HCT116 (cell line): ENCODE measurements at regions not wholly inside any gene's neighbourhood (a gene's known extent, or its start where the extent isn't known, plus 50 kb on each side); places are given as distances from the start of the nearest gene placed in this dataset.
"Not testable (repeated sequence)": the region's sequence is repeated elsewhere in the genome, so short reads cannot be mapped to it uniquely, and the experiment has no call there.

Source experiments
- ATAC-seq: fragments of 200-7000 bp; cut with Tn5 transposase; 2 replicates; pipeline ENCODE4 v1.9.1; 2020; ENCODE audit warnings: mild to moderate bottlenecking, moderate library complexity
- BruUV-seq: library from RNA; stranded (reverse); fragments of 400-500 nt; replicated peaks from 2 replicates; lab custom pipeline; 2021; lab: Mats Ljungman, UMichigan
- CTCF ChIA-PET: fragments of 300-600 bp; sonication (Branson Sonifier 250); formaldehyde crosslinking; loops from one replicate; lab custom pipeline; 2021; ENCODE audit warnings: antibody characterized with exemption; lab: Charles Lee
- POLR2A ChIA-PET: fragments of 300-600, 350-600 bp; sonication (Branson Sonifier 250); formaldehyde crosslinking; loops from one replicate; lab custom pipeline; 2021; ENCODE audit warnings: antibody characterized with exemption; lab: Charles Lee
- RAD21 ChIA-PET, 2 experiments: fragments of 300-600 bp; sonication (Branson Sonifier 250); formaldehyde crosslinking; loops; one replicate each; lab custom pipeline; 2023; ENCODE audit warnings: low total read pairs in 2 of 2; ENCODE audit not compliant: uncharacterized antibody in 2 of 2, unreplicated experiment in 2 of 2, low non-redundant PET in 1 of 2; lab: Charles Lee
- DNase-seq: peaks from one replicate; pipeline ENCODE4 v3.0.0-alpha.2; 2010; ENCODE audit warnings: low read depth, low spot score
- H2AFZ ChIP-seq: fragments of 200-600 bp; shearing (Covaris generic), sonication (generic); 2 replicates; pipeline ENCODE4 v1.6.1; 2017; ENCODE audit warnings: low read depth, mixed run types, mixed read lengths, antibody characterized with exemption, low read length; ENCODE audit not compliant: poor library complexity, severe bottlenecking
- H3K27ac ChIP-seq: 2 replicates; pipeline ENCODE4 v1.5.1; 2012; ENCODE audit warnings: low read depth, low read length
- H3K27me3 ChIP-seq: fragments of 200-600 bp; sonication (generic); 2 replicates; pipeline ENCODE4 v1.6.1; 2016; ENCODE audit warnings: mixed run types, low read length, mixed read lengths; ENCODE audit not compliant: insufficient read depth
- H3K36me3 ChIP-seq, 2 experiments: fragments of 200-500 bp in 1 of 2; fragments of 200-600 bp in 1 of 2; sonication (Bioruptor generic) in 1 of 2; sonication (generic) in 1 of 2; 2 replicates each; pipeline versions ENCODE4 v1.5.1 to v1.6.1; 2014 to 2016; ENCODE audit warnings: low read length in 2 of 2, inconsistent platforms in 1 of 2, mixed read lengths in 1 of 2, mixed run types in 1 of 2; ENCODE audit not compliant: insufficient read depth in 2 of 2, control insufficient read depth in 1 of 2
- H3K4me1 ChIP-seq, 2 experiments: fragments of 200-600 bp in 1 of 2; sonication (generic) in 1 of 2; 2 replicates each; pipeline versions ENCODE4 v1.5.1 to v1.6.1; 2012 to 2017; ENCODE audit warnings: low read length in 2 of 2, inconsistent platforms in 1 of 2, mild to moderate bottlenecking in 1 of 2, mixed read lengths in 1 of 2, mixed run types in 1 of 2, moderate library complexity in 1 of 2; ENCODE audit not compliant: insufficient read depth in 2 of 2, control insufficient read depth in 1 of 2
- H3K4me2 ChIP-seq: fragments of 200-600 bp; sonication (generic); 2 replicates; pipeline ENCODE4 v1.6.1; 2017; ENCODE audit warnings: mixed run types, low read length, mixed read lengths
- H3K4me3 ChIP-seq, 2 experiments: fragments of 200-600 bp in 1 of 2; sonication (generic) in 1 of 2; replicated peaks in 1 of 2; 2 replicates each; pipeline ENCODE4 v1.5.1; 2011 to 2016; ENCODE audit warnings: low read length in 2 of 2, control low read depth in 1 of 2, low read depth in 1 of 2, mild to moderate bottlenecking in 1 of 2, mixed read lengths in 1 of 2, mixed run types in 1 of 2
- H3K79me2 ChIP-seq: fragments of 200-600 bp; sonication (generic); 2 replicates; pipeline ENCODE4 v1.6.1; 2017; ENCODE audit warnings: mild to moderate bottlenecking, mixed run types, low read length, moderate library complexity, mixed read lengths; ENCODE audit not compliant: insufficient read depth
- H3K9ac ChIP-seq: fragments of 200-600 bp; sonication (generic); 2 replicates; pipeline ENCODE4 v1.6.1; 2016; ENCODE audit warnings: low read length, mixed read lengths
- H3K9me2 ChIP-seq: fragments of 200-600 bp; sonication (generic), shearing (Covaris generic); 2 replicates; pipeline ENCODE4 v1.6.1; 2017; ENCODE audit warnings: mixed run types, mild to moderate bottlenecking, moderate library complexity; ENCODE audit not compliant: insufficient read depth
- H3K9me3 ChIP-seq, 2 experiments: fragments of 200-500 bp in 1 of 2; fragments of 200-600 bp in 1 of 2; sonication (Bioruptor generic) in 1 of 2; sonication (generic) in 1 of 2; 2 replicates each; pipeline ENCODE4 v1.6.1; 2014 to 2017; ENCODE audit warnings: low read length in 2 of 2, mixed read lengths in 2 of 2, inconsistent platforms in 1 of 2, low read depth in 1 of 2, mild to moderate bottlenecking in 1 of 2, mixed run types in 1 of 2, moderate library complexity in 1 of 2; ENCODE audit not compliant: control insufficient read depth in 1 of 2, insufficient read depth in 1 of 2
- H4K20me1 ChIP-seq: fragments of 200-600 bp; sonication (generic), shearing (Covaris generic); 2 replicates; pipeline ENCODE4 v1.6.1; 2017; ENCODE audit warnings: mixed run types, mild to moderate bottlenecking, moderate library complexity; ENCODE audit not compliant: insufficient read depth
- CEBPB ChIP-seq: IDR thresholded peaks from 2 replicates; pipeline ENCODE4 v1.6.1; 2012; ENCODE audit warnings: low read depth
- ELF1 ChIP-seq: IDR thresholded peaks from 2 replicates; pipeline ENCODE4 v1.6.1; 2012; ENCODE audit warnings: low read depth, borderline replicate concordance
- EZH2 ChIP-seq: fragments of 200-600 bp; sonication (generic); IDR thresholded peaks from 2 replicates; pipeline ENCODE4 v1.6.1; 2017; ENCODE audit warnings: antibody characterized with exemption, mixed run types
- FOSL1 ChIP-seq: IDR thresholded peaks from 2 replicates; pipeline ENCODE4 v1.6.1; 2012; ENCODE audit warnings: low read depth
- JUND ChIP-seq: IDR thresholded peaks from 2 replicates; pipeline ENCODE4 v1.6.1; 2012
- SIN3A ChIP-seq: IDR thresholded peaks from 2 replicates; pipeline ENCODE4 v1.6.1; 2012; ENCODE audit warnings: low read depth
- SP1 ChIP-seq: IDR thresholded peaks from 2 replicates; pipeline ENCODE4 v1.6.1; 2012; ENCODE audit warnings: low read depth
- SRF ChIP-seq: IDR thresholded peaks from 2 replicates; pipeline ENCODE4 v1.6.1; 2012; ENCODE audit warnings: low read depth
- YY1 ChIP-seq: IDR thresholded peaks from 2 replicates; pipeline ENCODE4 v1.6.1; 2011; ENCODE audit warnings: low read length, low read depth, moderate library complexity, mild to moderate bottlenecking; ENCODE audit not compliant: insufficient replicate concordance; ENCODE audit errors: extremely low read depth
- ZNF274 ChIP-seq: fragments of 200-500 bp; sonication (Bioruptor generic); IDR thresholded peaks from 2 replicates; pipeline ENCODE4 v1.6.1; 2014; ENCODE audit warnings: mild to moderate bottlenecking, low read depth, low read length, inconsistent platforms
- intact Hi-C: fragments of 100-400 bp; cut with micrococcal nuclease; formaldehyde crosslinking; loops from 2 replicates; pipeline ENCODE4 v1.10.0; 2022
- TF ChIP-seq, protein P1 (sequence below): IDR thresholded peaks from 2 replicates; pipeline ENCODE4 v1.6.1; 2012
- TF ChIP-seq, protein P2 (sequence below): IDR thresholded peaks from 2 replicates; pipeline ENCODE4 v1.6.1; 2012
- TF ChIP-seq, protein P3 (sequence below), 3 experiments: fragments of 200-600 bp in 1 of 3; sonication (generic) in 1 of 3; IDR thresholded peaks in 2 of 3; conservative IDR thresholded peaks in 1 of 3; 2 replicates each; pipeline ENCODE4 v1.5.1; 2012 to 2017; ENCODE audit warnings: low read depth in 2 of 3, low read length in 2 of 3, antibody characterized with exemption in 1 of 3, borderline replicate concordance in 1 of 3, control low read depth in 1 of 3, mild to moderate bottlenecking in 1 of 3, mixed read lengths in 1 of 3, mixed run types in 1 of 3, moderate library complexity in 1 of 3; ENCODE audit not compliant: insufficient read depth in 1 of 3
- TF ChIP-seq, protein P4 (sequence below): IDR thresholded peaks from 2 replicates; pipeline ENCODE4 v1.6.1; 2012; ENCODE audit warnings: low read depth

DNA sequence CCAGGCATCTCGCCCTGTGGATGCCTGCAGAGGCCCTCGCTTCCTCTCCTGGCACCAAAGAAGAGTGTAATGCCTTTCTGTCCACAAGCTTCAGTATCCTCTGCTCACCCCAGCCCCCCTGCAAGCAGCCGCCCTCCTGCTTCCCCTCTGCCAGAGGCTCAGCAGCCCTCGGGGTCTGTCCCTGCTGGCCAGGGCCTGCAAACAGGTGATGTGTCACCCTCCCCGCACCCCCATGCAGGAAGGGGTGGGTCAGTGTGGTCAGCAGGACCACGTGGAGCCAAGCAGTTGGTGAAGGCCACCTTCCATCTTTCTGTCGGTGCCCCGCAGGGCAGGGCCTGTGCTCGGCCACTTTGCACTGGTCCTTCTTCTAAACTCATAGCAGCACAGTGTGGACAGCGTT lies 129.9 kb upstream of the CIBAR2 start (continued):
- TF ChIP-seq ZNF274 (no peak), SP1 (no peak), YY1 (no peak), ELF1 (no peak), SIN3A (no peak)
- TF ChIP-seq, protein P1, sequence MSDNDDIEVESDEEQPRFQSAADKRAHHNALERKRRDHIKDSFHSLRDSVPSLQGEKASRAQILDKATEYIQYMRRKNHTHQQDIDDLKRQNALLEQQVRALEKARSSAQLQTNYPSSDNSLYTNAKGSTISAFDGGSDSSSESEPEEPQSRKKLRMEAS, result no peak
- TF ChIP-seq, all 23 proteins: peak for 0

DNA sequence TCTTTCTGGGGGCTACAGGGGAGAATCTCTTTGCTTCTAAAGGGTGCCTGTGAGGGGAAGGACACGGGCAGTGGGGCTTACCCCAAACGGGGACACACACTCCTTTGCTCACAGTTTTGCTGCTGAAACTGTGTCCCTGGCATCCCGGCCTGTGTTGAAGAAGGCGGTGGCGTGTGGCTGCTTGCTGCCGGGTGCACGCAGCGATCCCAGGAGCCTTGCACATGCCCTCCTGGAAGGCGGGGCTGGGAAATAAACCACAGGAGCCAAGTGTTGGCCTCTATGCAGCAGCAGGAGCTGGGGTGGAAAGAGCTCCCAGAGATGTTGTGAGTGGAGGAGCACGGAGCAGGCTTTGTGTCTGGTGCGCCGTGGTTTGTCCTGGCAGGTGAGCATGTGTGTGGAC lies 131.0 kb upstream of the CIBAR2 start:
- H3K9me3 ChIP-seq, result no peaks in the 10 kb centered on the region
- H3K79me2 ChIP-seq, result no peaks in the 10 kb centered on the region; the same call in 1 of the 2 replicates
- ChIA-PET RAD21 (no interaction called here), POLR2A (no interaction called here), CTCF (interaction anchor here (1.3 kb wide), 1 partner anchor 9 kb away, joined by 5 read pairs; no protein-coding TSS in a partner anchor)
- no peaks in the 10 kb centered on the region; the same call in 1 of the 2 replicates for H4K20me1 ChIP-seq
- no peak overlapping the region for H2AFZ ChIP-seq
- no peak for ATAC-seq
- H3K27ac ChIP-seq, result no peak overlapping the region
- TF ChIP-seq, protein P2, sequence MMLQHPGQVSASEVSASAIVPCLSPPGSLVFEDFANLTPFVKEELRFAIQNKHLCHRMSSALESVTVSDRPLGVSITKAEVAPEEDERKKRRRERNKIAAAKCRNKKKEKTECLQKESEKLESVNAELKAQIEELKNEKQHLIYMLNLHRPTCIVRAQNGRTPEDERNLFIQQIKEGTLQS, result no peak
- no peak for TF ChIP-seq ZNF274
- no peak for TF ChIP-seq JUND
- no peak for TF ChIP-seq ELF1
- no peak for TF ChIP-seq SRF
- TF ChIP-seq, protein P3, sequence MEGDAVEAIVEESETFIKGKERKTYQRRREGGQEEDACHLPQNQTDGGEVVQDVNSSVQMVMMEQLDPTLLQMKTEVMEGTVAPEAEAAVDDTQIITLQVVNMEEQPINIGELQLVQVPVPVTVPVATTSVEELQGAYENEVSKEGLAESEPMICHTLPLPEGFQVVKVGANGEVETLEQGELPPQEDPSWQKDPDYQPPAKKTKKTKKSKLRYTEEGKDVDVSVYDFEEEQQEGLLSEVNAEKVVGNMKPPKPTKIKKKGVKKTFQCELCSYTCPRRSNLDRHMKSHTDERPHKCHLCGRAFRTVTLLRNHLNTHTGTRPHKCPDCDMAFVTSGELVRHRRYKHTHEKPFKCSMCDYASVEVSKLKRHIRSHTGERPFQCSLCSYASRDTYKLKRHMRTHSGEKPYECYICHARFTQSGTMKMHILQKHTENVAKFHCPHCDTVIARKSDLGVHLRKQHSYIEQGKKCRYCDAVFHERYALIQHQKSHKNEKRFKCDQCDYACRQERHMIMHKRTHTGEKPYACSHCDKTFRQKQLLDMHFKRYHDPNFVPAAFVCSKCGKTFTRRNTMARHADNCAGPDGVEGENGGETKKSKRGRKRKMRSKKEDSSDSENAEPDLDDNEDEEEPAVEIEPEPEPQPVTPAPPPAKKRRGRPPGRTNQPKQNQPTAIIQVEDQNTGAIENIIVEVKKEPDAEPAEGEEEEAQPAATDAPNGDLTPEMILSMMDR (IDR thresholded peaks at IDR 0.05 in 2 of 3, conservative IDR thresholded peaks at IDR 0.05 in 1 of 3; ENCODE audit: borderline replicate concordance in 1 of 3, insufficient read depth in 1 of 3, low read depth in 2 of 3, low read length in 2 of 3), result no peak
- TF ChIP-seq, protein P4, sequence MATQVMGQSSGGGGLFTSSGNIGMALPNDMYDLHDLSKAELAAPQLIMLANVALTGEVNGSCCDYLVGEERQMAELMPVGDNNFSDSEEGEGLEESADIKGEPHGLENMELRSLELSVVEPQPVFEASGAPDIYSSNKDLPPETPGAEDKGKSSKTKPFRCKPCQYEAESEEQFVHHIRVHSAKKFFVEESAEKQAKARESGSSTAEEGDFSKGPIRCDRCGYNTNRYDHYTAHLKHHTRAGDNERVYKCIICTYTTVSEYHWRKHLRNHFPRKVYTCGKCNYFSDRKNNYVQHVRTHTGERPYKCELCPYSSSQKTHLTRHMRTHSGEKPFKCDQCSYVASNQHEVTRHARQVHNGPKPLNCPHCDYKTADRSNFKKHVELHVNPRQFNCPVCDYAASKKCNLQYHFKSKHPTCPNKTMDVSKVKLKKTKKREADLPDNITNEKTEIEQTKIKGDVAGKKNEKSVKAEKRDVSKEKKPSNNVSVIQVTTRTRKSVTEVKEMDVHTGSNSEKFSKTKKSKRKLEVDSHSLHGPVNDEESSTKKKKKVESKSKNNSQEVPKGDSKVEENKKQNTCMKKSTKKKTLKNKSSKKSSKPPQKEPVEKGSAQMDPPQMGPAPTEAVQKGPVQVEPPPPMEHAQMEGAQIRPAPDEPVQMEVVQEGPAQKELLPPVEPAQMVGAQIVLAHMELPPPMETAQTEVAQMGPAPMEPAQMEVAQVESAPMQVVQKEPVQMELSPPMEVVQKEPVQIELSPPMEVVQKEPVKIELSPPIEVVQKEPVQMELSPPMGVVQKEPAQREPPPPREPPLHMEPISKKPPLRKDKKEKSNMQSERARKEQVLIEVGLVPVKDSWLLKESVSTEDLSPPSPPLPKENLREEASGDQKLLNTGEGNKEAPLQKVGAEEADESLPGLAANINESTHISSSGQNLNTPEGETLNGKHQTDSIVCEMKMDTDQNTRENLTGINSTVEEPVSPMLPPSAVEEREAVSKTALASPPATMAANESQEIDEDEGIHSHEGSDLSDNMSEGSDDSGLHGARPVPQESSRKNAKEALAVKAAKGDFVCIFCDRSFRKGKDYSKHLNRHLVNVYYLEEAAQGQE, result no peak
- TF ChIP-seq EZH2, result no peak
- TF ChIP-seq CEBPB, result no peak
- TF ChIP-seq SIN3A, result no peak
- TF ChIP-seq FOSL1, result no peak
- TF ChIP-seq SP1, result no peak
- no peaks in the 10 kb centered on the region for H3K36me3 ChIP-seq
- peaks cover 18 to 43% of the 10 kb centered on the region in 2 experiments for H3K4me1 ChIP-seq
- no peak for DNase-seq
- H3K4me2 ChIP-seq, result no peak overlapping the region
- intact Hi-C loops, result no loop called here
- H3K9me2 ChIP-seq, result no peaks in the 10 kb centered on the region
- no peaks in the 10 kb centered on the region for H3K27me3 ChIP-seq
- H3K4me3 ChIP-seq, result no peak overlapping the region
- BruUV-seq, result no TSS peak
- H3K9ac ChIP-seq, result no peak overlapping the region

DNA sequence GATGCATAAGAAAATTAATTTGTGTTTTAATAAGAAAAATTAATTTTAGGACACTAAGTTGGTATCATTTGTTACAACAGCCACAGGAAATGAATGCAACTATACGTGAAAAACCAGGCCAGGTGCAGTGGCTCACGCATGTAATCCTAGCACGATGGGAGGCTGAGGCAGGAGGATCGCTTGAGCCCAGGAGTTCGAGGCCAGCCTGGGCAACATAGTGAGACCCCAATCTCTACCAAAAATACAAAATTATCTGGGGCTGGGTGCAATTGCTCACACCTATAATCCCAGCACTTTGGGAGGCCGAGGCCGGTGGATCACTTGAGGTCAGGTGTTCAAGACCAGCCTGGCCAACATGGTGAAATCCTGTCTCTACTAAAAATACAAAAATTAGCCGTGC lies 132.2 kb upstream of the CIBAR2 start:
- H3K27ac ChIP-seq, DNase-seq, intact Hi-C loops, H3K36me3 ChIP-seq, H3K9me3 ChIP-seq, H2AFZ ChIP-seq, ATAC-seq, H4K20me1 ChIP-seq, BruUV-seq, H3K9me2 ChIP-seq, H3K9ac ChIP-seq, H3K79me2 ChIP-seq, RAD21 ChIA-PET, POLR2A ChIA-PET, H3K4me3 ChIP-seq, H3K4me2 ChIP-seq, H3K27me3 ChIP-seq: not testable (repeated sequence)
- peaks cover 7 to 31% of the 10 kb centered on the region in 2 experiments; a peak in 3 of 4 replicates for H3K4me1 ChIP-seq
- CTCF ChIA-PET, result interaction anchor here (1.2 to 3.4 kb wide), 8 partner anchors 8 to 172 kb away, joined by 3 to 17 read pairs (median 6); no protein-coding TSS in a partner anchor
